ENCODE measurements at regions not wholly inside any gene's neighbourhood (a gene's known extent, or its start where the extent isn't known, plus 50 kb on each side); places are given as distances from the start of the nearest gene placed in this dataset.

- intact Hi-C loops (cut with micrococcal nuclease; ENCODE audit: unreplicated experiment) = no loop called here
- CTCF ChIA-PET = no interaction called here
- Histone ChIP-seq H3K36me3 (ENCODE audit: control insufficient read depth, insufficient read depth, low read length) (no peaks in the 10 kb centered on the region), H3K4me3 (ENCODE audit: low read depth, low read length) (no peak overlapping the region), H3K4me1 (no peaks in the 10 kb centered on the region), H3K27me3 (replicated peaks; ENCODE audit: control insufficient read depth, insufficient read depth, low read length) (peaks cover 1% of the 10 kb centered on the region), H3K9me3 (no peaks in the 10 kb centered on the region)
- no peaks in the 10 kb centered on the region for H3K9me3 Mint-ChIP-seq (ENCODE audit: unreplicated experiment)
- H3K27me3 Mint-ChIP-seq (ENCODE audit: insufficient read depth, unreplicated experiment) = peaks cover 26% of the 10 kb centered on the region
- H3K36me3 Mint-ChIP-seq (ENCODE audit: insufficient read depth, unreplicated experiment) = no peaks in the 10 kb centered on the region
- H3K4me3 Mint-ChIP-seq (ENCODE audit: unreplicated experiment) = no peak overlapping the region
- no TSS peak for BruUV-seq (replicated peaks)
- no peak overlapping the region for H3K27ac Mint-ChIP-seq (ENCODE audit: unreplicated experiment)
- H3K4me1 Mint-ChIP-seq (ENCODE audit: low read depth, unreplicated experiment) = no peaks in the 10 kb centered on the region
- POLR2A ChIA-PET = no interaction called here
- no peak for TF ChIP-seq CTCF (IDR thresholded peaks at IDR 0.05; ENCODE audit: insufficient read depth in 1 of 2, low read depth in 1 of 2, low read length in 1 of 2, severe bottlenecking in 1 of 2, unreplicated experiment in 1 of 2)
- no peak for DNase-seq
Measured at GRCh38 chr2:216320852-216321251, 51.4 kb downstream of the MARCHF4 start.

GRCh38 chr2:216319771-216320170 is 52.5 kb downstream of the MARCHF4 start:
- Mint-ChIP-seq H3K4me3 (ENCODE audit: unreplicated experiment) (no peak overlapping the region), H3K4me1 (ENCODE audit: low read depth, unreplicated experiment) (no peaks in the 10 kb centered on the region), H3K27ac (ENCODE audit: unreplicated experiment) (no peak overlapping the region), H3K9me3 (ENCODE audit: unreplicated experiment) (no peaks in the 10 kb centered on the region), H3K27me3 (ENCODE audit: insufficient read depth, unreplicated experiment) (peaks cover 26% of the 10 kb centered on the region), H3K36me3 (ENCODE audit: insufficient read depth, unreplicated experiment) (no peaks in the 10 kb centered on the region)
- DNase-seq = no peak
- CTCF ChIA-PET = no interaction called here
- BruUV-seq (replicated peaks) = no TSS peak
- TF ChIP-seq CTCF (IDR thresholded peaks at IDR 0.05; ENCODE audit: insufficient read depth in 1 of 2, low read depth in 1 of 2, low read length in 1 of 2, severe bottlenecking in 1 of 2, unreplicated experiment in 1 of 2) = no peak
- H3K36me3 ChIP-seq (ENCODE audit: control insufficient read depth, insufficient read depth, low read length) = no peaks in the 10 kb centered on the region
- no peak overlapping the region for H3K4me3 ChIP-seq (ENCODE audit: low read depth, low read length)
- H3K27me3 ChIP-seq (replicated peaks; ENCODE audit: control insufficient read depth, insufficient read depth, low read length) = peaks cover 1% of the 10 kb centered on the region
- H3K9me3 ChIP-seq = no peaks in the 10 kb centered on the region
- POLR2A ChIA-PET = no interaction called here
- H3K4me1 ChIP-seq = no peaks in the 10 kb centered on the region
- intact Hi-C loops (cut with micrococcal nuclease; ENCODE audit: unreplicated experiment) = no loop called here

- H3K4me1 ChIP-seq = no peaks in the 10 kb centered on the region
- H3K9me3 Mint-ChIP-seq (ENCODE audit: unreplicated experiment) = no peaks in the 10 kb centered on the region
- H3K9me3 ChIP-seq = no peaks in the 10 kb centered on the region
- H3K4me3 ChIP-seq (ENCODE audit: low read depth, low read length) = no peak overlapping the region
- peaks cover 1% of the 10 kb centered on the region for H3K27me3 ChIP-seq (replicated peaks; ENCODE audit: control insufficient read depth, insufficient read depth, low read length)
- CTCF ChIA-PET = interaction anchor here (0.6 kb wide), 1 partner anchor 16 kb away, joined by 3 read pairs; no protein-coding TSS in a partner anchor
- no peak for DNase-seq
- no TSS peak for BruUV-seq (replicated peaks)
- no peak for TF ChIP-seq CTCF (IDR thresholded peaks at IDR 0.05; ENCODE audit: insufficient read depth in 1 of 2, low read depth in 1 of 2, low read length in 1 of 2, severe bottlenecking in 1 of 2, unreplicated experiment in 1 of 2)
- no peaks in the 10 kb centered on the region for H3K4me1 Mint-ChIP-seq (ENCODE audit: low read depth, unreplicated experiment)
- H3K27me3 Mint-ChIP-seq (ENCODE audit: insufficient read depth, unreplicated experiment) = peaks cover 30% of the 10 kb centered on the region
- POLR2A ChIA-PET = no interaction called here
- intact Hi-C loops (cut with micrococcal nuclease; ENCODE audit: unreplicated experiment) = no loop called here
- H3K4me3 Mint-ChIP-seq (ENCODE audit: unreplicated experiment) = no peak overlapping the region
- H3K27ac Mint-ChIP-seq (ENCODE audit: unreplicated experiment) = no peak overlapping the region
- H3K36me3 ChIP-seq (ENCODE audit: control insufficient read depth, insufficient read depth, low read length) = no peaks in the 10 kb centered on the region
- no peaks in the 10 kb centered on the region for H3K36me3 Mint-ChIP-seq (ENCODE audit: insufficient read depth, unreplicated experiment)
Measured at GRCh38 chr2:216318521-216318874, 53.8 kb downstream of the MARCHF4 start.

All from Caco-2 (cell line).